ENCODE measurements at regions not wholly inside any gene's neighbourhood (a gene's known extent, or its start where the extent isn't known, plus 50 kb on each side); places are given as distances from the start of the nearest gene placed in this dataset.

- intact Hi-C loops (cut with micrococcal nuclease; ENCODE audit: unreplicated experiment) = no loop called here
- Mint-ChIP-seq H3K27ac (ENCODE audit: unreplicated experiment) (no peak overlapping the region), H3K9me3 (ENCODE audit: low read depth, unreplicated experiment) (no peaks in the 10 kb centered on the region), H3K4me1 (ENCODE audit: low read depth, unreplicated experiment) (peaks cover 13% of the 10 kb centered on the region), H3K36me3 (ENCODE audit: insufficient read depth, unreplicated experiment) (peaks cover 5% of the 10 kb centered on the region), H3K4me3 (ENCODE audit: low read depth, unreplicated experiment) (no peak overlapping the region), H3K27me3 (ENCODE audit: unreplicated experiment) (no peaks in the 10 kb centered on the region)
- BruUV-seq (replicated peaks) = no TSS peak
- no peak for TF ChIP-seq CTCF (IDR thresholded peaks at IDR 0.05; ENCODE audit: unreplicated experiment)
- CTCF ChIA-PET = no interaction called here
- DNase-seq = no peak
Measured at GRCh38 chr6:154614641-154615040, 104.2 kb upstream of the CNKSR3 start.

- CTCF ChIA-PET = no interaction called here
- peak; percentile 79 for DNase-seq
- peak overlapping the region; percentile 45 for H3K4me3 Mint-ChIP-seq (ENCODE audit: low read depth, unreplicated experiment)
- no peaks in the 10 kb centered on the region for H3K9me3 Mint-ChIP-seq (ENCODE audit: low read depth, unreplicated experiment)
- peaks cover 5% of the 10 kb centered on the region for H3K36me3 Mint-ChIP-seq (ENCODE audit: insufficient read depth, unreplicated experiment)
- H3K27me3 Mint-ChIP-seq (ENCODE audit: unreplicated experiment) = no peaks in the 10 kb centered on the region
- no TSS peak for BruUV-seq (replicated peaks)
- no peak overlapping the region for H3K27ac Mint-ChIP-seq (ENCODE audit: unreplicated experiment)
- peaks cover 13% of the 10 kb centered on the region for H3K4me1 Mint-ChIP-seq (ENCODE audit: low read depth, unreplicated experiment)
- no peak for TF ChIP-seq CTCF (IDR thresholded peaks at IDR 0.05; ENCODE audit: unreplicated experiment)
- intact Hi-C loops (cut with micrococcal nuclease; ENCODE audit: unreplicated experiment) = no loop called here
Measured at GRCh38 chr6:154615483-154616025, 105.1 kb upstream of the CNKSR3 start.

- Mint-ChIP-seq H3K4me1 (ENCODE audit: low read depth, unreplicated experiment) (peaks cover 13% of the 10 kb centered on the region), H3K9me3 (ENCODE audit: low read depth, unreplicated experiment) (no peaks in the 10 kb centered on the region), H3K36me3 (ENCODE audit: insufficient read depth, unreplicated experiment) (peaks cover 5% of the 10 kb centered on the region), H3K27me3 (ENCODE audit: unreplicated experiment) (no peaks in the 10 kb centered on the region), H3K4me3 (ENCODE audit: low read depth, unreplicated experiment) (no peak overlapping the region), H3K27ac (ENCODE audit: unreplicated experiment) (no peak overlapping the region)
- BruUV-seq (replicated peaks) = no TSS peak
- intact Hi-C loops (cut with micrococcal nuclease; ENCODE audit: unreplicated experiment) = no loop called here
- no peak for DNase-seq
- no peak for TF ChIP-seq CTCF (IDR thresholded peaks at IDR 0.05; ENCODE audit: unreplicated experiment)
- CTCF ChIA-PET = no interaction called here
Measured at GRCh38 chr6:154617175-154617574, 106.7 kb upstream of the CNKSR3 start.

GRCh38 chr6:154619146-154619545 lies 108.7 kb upstream of the CNKSR3 start:
- Mint-ChIP-seq H3K4me3 (ENCODE audit: low read depth, unreplicated experiment) (no peak overlapping the region), H3K4me1 (ENCODE audit: low read depth, unreplicated experiment) (no peaks in the 10 kb centered on the region), H3K36me3 (ENCODE audit: insufficient read depth, unreplicated experiment) (no peaks in the 10 kb centered on the region), H3K27me3 (ENCODE audit: unreplicated experiment) (no peaks in the 10 kb centered on the region), H3K9me3 (ENCODE audit: low read depth, unreplicated experiment) (no peaks in the 10 kb centered on the region), H3K27ac (ENCODE audit: unreplicated experiment) (no peak overlapping the region)
- BruUV-seq (replicated peaks) = no TSS peak
- TF ChIP-seq CTCF (IDR thresholded peaks at IDR 0.05; ENCODE audit: unreplicated experiment) = no peak
- CTCF ChIA-PET = no interaction called here
- DNase-seq = no peak
- intact Hi-C loops (cut with micrococcal nuclease; ENCODE audit: unreplicated experiment) = no loop called here

Data from Calu3 (cell line).